HEK293T (cell line): ENCODE measurements at regions not wholly inside any gene's neighbourhood (a gene's known extent, or its start where the extent isn't known, plus 50 kb on each side); places are given as distances from the start of the nearest gene placed in this dataset.

Experiments used
- ARNT ChIP-seq: fragments of 450-650 bp; IDR thresholded peaks from 2 replicates; pipeline ENCODE4 v1.6.1; 2017; ENCODE audit warnings: mild to moderate bottlenecking
- BHLHE40 ChIP-seq: fragments of 450-650 bp; IDR thresholded peaks from 2 replicates; pipeline ENCODE4 v1.6.1; 2016; ENCODE audit warnings: mild to moderate bottlenecking, moderate library complexity, borderline replicate concordance
- ELF4 ChIP-seq: fragments of 450-650 bp; IDR thresholded peaks from 2 replicates; pipeline ENCODE4 v1.6.1; 2017; ENCODE audit warnings: antibody characterized with exemption
- FOXA1 ChIP-seq: fragments of 450-650 bp; IDR thresholded peaks from 2 replicates; pipeline ENCODE4 v1.6.1; 2016; ENCODE audit warnings: mild to moderate bottlenecking
- FOXK2 ChIP-seq: fragments of 450-650 bp; IDR thresholded peaks from 2 replicates; pipeline ENCODE4 v1.6.1; 2016; ENCODE audit warnings: mild to moderate bottlenecking
- LEF1 ChIP-seq: fragments of 450-650 bp; IDR thresholded peaks from 2 replicates; pipeline ENCODE4 v1.6.1; 2017; ENCODE audit warnings: mild to moderate bottlenecking, borderline replicate concordance
- NFRKB ChIP-seq: fragments of 450-650 bp; IDR thresholded peaks from 2 replicates; pipeline ENCODE4 v1.6.1; 2016; ENCODE audit warnings: mild to moderate bottlenecking, moderate library complexity
- SP1 ChIP-seq: fragments of 450-650 bp; IDR thresholded peaks from 2 replicates; pipeline ENCODE4 v1.6.1; 2017
- SUZ12 ChIP-seq: fragments of 450-650 bp; IDR thresholded peaks from 2 replicates; pipeline ENCODE4 v1.6.1; 2016; ENCODE audit warnings: mild to moderate bottlenecking
- TARDBP ChIP-seq: fragments of 450-650 bp; IDR thresholded peaks from 2 replicates; pipeline ENCODE4 v1.6.1; 2016
- ZNF384 ChIP-seq: fragments of 450-650 bp; IDR thresholded peaks from 2 replicates; pipeline ENCODE4 v1.6.1; 2016
- TF ChIP-seq, protein P1 (sequence below): fragments of 450-650 bp; IDR thresholded peaks from 2 replicates; pipeline ENCODE4 v1.6.1; 2016

DNA sequence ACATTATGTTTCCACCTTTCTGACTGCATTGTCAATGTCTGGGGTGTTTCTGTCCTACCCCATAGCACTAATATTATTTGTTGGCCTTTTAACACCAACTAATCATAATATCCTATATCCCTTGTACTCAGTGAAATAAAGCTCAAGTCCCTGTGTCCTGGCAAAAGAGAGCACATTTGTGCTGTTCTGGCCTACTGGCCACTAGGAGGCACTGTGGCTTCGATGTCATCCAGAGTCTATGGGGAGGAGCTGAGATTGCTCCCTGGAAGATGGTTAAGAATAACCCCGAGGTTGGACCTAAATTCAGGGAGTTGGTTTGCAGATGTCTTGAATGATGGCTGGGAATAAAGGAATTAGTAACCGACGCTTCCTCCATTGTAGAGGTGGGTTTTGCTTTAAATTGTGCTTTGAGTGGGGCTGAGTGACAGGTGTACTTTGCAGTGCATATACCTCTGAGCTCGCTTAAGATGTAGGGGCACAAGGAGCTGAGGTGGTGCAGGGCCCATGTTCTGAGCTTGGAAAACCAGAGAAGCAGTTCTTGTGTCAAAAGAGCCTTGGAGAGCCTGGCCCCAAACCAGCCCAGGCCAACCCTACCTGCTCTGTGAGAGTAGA lies 191.2 kb upstream of the PRSS1 start:
- TF ChIP-seq SP1 = no peak
- no peak for TF ChIP-seq SUZ12
- TF ChIP-seq ZNF384 = no peak
- TF ChIP-seq NFRKB = no peak
- TF ChIP-seq FOXA1 = no peak
- no peak for TF ChIP-seq FOXK2
- no peak for TF ChIP-seq TARDBP
- no peak for TF ChIP-seq ELF4
- no peak for TF ChIP-seq ARNT
- TF ChIP-seq, protein P1, sequence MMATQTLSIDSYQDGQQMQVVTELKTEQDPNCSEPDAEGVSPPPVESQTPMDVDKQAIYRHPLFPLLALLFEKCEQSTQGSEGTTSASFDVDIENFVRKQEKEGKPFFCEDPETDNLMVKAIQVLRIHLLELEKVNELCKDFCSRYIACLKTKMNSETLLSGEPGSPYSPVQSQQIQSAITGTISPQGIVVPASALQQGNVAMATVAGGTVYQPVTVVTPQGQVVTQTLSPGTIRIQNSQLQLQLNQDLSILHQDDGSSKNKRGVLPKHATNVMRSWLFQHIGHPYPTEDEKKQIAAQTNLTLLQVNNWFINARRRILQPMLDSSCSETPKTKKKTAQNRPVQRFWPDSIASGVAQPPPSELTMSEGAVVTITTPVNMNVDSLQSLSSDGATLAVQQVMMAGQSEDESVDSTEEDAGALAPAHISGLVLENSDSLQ = peak; percentile 41
- no peak for TF ChIP-seq BHLHE40
- no peak for TF ChIP-seq LEF1
